Lung (tissue), 11 donors: ENCODE measurements at regions not wholly inside any gene's neighbourhood (a gene's known extent, or its start where the extent isn't known, plus 50 kb on each side); places are given as distances from the start of the nearest gene placed in this dataset.
A peak's percentile ranks its signal among the peaks of the same experiment; 100 is the strongest.

Experiments used
- ATAC-seq: fragments of 200-7000 bp; cut with Tn5 transposase; one replicate; pipeline ENCODE4 v1.9.1; 2020; ENCODE audit warnings: moderate number of reproducible peaks; ENCODE audit not compliant: insufficient read depth, low FRiP score
- DNase-seq, 3 donors: peaks; one replicate each; pipeline ENCODE4 v3.0.0-alpha.2; 2013 to 2017
- H3K27ac ChIP-seq, 2 donors: one replicate each; pipeline ENCODE4 v1.5.1; 2013; ENCODE audit warnings: mild to moderate bottlenecking in 2 of 2, moderate library complexity in 2 of 2, control low read depth in 1 of 2, inconsistent platforms in 1 of 2, low read depth in 1 of 2, low read length in 1 of 2
- H3K27me3 ChIP-seq, 3 donors: one replicate each; pipeline ENCODE4 v1.5.1; 2013; ENCODE audit warnings: low read length in 2 of 3; ENCODE audit not compliant: control insufficient read depth in 3 of 3, insufficient read depth in 3 of 3
- H3K36me3 ChIP-seq, 4 donors: one replicate each; pipeline ENCODE4 v1.5.1; 2013; ENCODE audit warnings: low read length in 4 of 4, mild to moderate bottlenecking in 1 of 4, moderate library complexity in 1 of 4; ENCODE audit not compliant: control insufficient read depth in 4 of 4, insufficient read depth in 4 of 4
- H3K4me1 ChIP-seq, 5 donors: one replicate each; pipeline ENCODE4 v1.5.1; 2013; ENCODE audit warnings: low read length in 5 of 5, mild to moderate bottlenecking in 2 of 5, moderate library complexity in 1 of 5; ENCODE audit not compliant: control insufficient read depth in 5 of 5, insufficient read depth in 5 of 5
- H3K4me3 ChIP-seq: one replicate; pipeline ENCODE4 v1.5.1; 2013; ENCODE audit warnings: mild to moderate bottlenecking, control low read depth, moderate library complexity
- H3K9ac ChIP-seq, 2 donors: one replicate each; pipeline ENCODE4 v1.5.1; 2013; ENCODE audit warnings: low read length in 2 of 2, control low read depth in 1 of 2; ENCODE audit not compliant: insufficient read depth in 1 of 2
- H3K9me3 ChIP-seq, 4 donors: one replicate each; pipeline ENCODE4 v1.5.1; 2013; ENCODE audit warnings: low read length in 3 of 4, mild to moderate bottlenecking in 1 of 4, moderate library complexity in 1 of 4; ENCODE audit not compliant: control insufficient read depth in 4 of 4, insufficient read depth in 3 of 4
- WGBS, 2 donors: extraction: QIAGEN DNeasy Blood & Tissue Kit; methylation state at CpG; one replicate each; pipeline ENCODE4 v1.1.7; 2013; 5-methylcytosine and 5-hydroxymethylcytosine counted together
- TF ChIP-seq, protein P1 (sequence below): IDR thresholded peaks from 2 replicates; pipeline ENCODE4 v1.5.1; 2012; ENCODE audit warnings: mild to moderate bottlenecking; ENCODE audit errors: control extremely low read depth, extremely low read depth
- donor health status: control.
- donor health status: control.
- donor health status: Bipolar disorder and iron deficiency.
- donor health status: healthy.
- donor health status: DM: yes; HTN: yes; CAD: no.

GRCh38 chr1:217021956-217022355 lies 298.7 kb upstream of the ESRRG start:
- peaks cover 0 to 14% (median 2%) of the 10 kb centered on the region in 5 donors for H3K4me1 ChIP-seq
- WGBS, 2 donors, result 75 to 85% methylated on average over 2 of the region's 2 CpGs
- no peak overlapping the region for H3K4me3 ChIP-seq
- TF ChIP-seq, protein P1, sequence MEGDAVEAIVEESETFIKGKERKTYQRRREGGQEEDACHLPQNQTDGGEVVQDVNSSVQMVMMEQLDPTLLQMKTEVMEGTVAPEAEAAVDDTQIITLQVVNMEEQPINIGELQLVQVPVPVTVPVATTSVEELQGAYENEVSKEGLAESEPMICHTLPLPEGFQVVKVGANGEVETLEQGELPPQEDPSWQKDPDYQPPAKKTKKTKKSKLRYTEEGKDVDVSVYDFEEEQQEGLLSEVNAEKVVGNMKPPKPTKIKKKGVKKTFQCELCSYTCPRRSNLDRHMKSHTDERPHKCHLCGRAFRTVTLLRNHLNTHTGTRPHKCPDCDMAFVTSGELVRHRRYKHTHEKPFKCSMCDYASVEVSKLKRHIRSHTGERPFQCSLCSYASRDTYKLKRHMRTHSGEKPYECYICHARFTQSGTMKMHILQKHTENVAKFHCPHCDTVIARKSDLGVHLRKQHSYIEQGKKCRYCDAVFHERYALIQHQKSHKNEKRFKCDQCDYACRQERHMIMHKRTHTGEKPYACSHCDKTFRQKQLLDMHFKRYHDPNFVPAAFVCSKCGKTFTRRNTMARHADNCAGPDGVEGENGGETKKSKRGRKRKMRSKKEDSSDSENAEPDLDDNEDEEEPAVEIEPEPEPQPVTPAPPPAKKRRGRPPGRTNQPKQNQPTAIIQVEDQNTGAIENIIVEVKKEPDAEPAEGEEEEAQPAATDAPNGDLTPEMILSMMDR, result no peak
- H3K9ac ChIP-seq, result no peak overlapping the region
- peak in 2 of 3 donors; percentile 69 to 75 for DNase-seq
- H3K36me3 ChIP-seq, result no peaks in the 10 kb centered on the region
- no peak for ATAC-seq
- H3K27me3 ChIP-seq, result no peaks in the 10 kb centered on the region
- peaks cover 0 to 1% (median 0%) of the 10 kb centered on the region in 4 donors for H3K9me3 ChIP-seq
- H3K27ac ChIP-seq, result no peak overlapping the region

GRCh38 chr1:217021400-217021799 lies 298.2 kb upstream of the ESRRG start:
- no peak overlapping the region for H3K4me3 ChIP-seq
- ATAC-seq, result no peak
- WGBS, 2 donors, result 40 to 46% methylated on average over 2 of the region's 2 CpGs
- no peaks in the 10 kb centered on the region for H3K36me3 ChIP-seq
- no peak overlapping the region for H3K9ac ChIP-seq
- DNase-seq, result peak in 1 of 3 donors; percentile 32
- H3K27me3 ChIP-seq, result no peaks in the 10 kb centered on the region
- TF ChIP-seq, protein P1, result no peak
- peaks cover 0 to 1% (median 0%) of the 10 kb centered on the region in 4 donors for H3K9me3 ChIP-seq
- no peak overlapping the region for H3K27ac ChIP-seq
- H3K4me1 ChIP-seq, result peaks cover 0 to 14% (median 2%) of the 10 kb centered on the region in 5 donors

DNA sequence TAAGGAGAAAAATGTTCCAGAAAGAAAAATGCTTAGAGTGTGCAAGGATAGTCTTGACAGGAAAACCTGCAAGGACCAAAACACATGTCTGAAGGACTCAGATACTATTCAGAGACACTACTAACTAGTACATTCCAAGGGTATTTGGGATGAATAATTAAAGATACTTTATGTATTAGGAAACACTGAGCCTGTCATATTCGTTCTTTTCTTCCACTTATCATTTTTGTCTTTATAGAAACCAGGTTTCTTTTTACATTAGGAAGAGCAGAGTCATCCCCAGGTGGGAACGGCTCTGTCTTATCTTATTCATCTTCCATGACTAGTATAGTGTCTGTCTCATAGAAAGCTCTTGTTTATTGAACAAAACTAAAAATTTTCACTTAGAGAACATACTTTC lies 296.2 kb upstream of the ESRRG start:
- Histone ChIP-seq H3K27ac (no peak overlapping the region), H3K36me3 (no peaks in the 10 kb centered on the region), H3K4me3 (no peak overlapping the region), H3K27me3 (no peaks in the 10 kb centered on the region), H3K9ac (no peak overlapping the region), H3K4me1 (peaks cover 0 to 14% (median 2%) of the 10 kb centered on the region in 5 donors), H3K9me3 (peaks cover 0 to 1% (median 0%) of the 10 kb centered on the region in 4 donors)
- TF ChIP-seq, protein P1, result no peak
- DNase-seq, result no peak
- no peak for ATAC-seq
- 70 to 79% methylated on average over 2 of the region's 2 CpGs for WGBS, 2 donors

- DNase-seq (no peak), ATAC-seq (no peak)
- 82 to 86% methylated on average over 3 of the region's 3 CpGs for WGBS, 2 donors
- H3K27ac ChIP-seq, result no peak overlapping the region
- H3K9me3 ChIP-seq, result peaks cover 0 to 1% (median 0%) of the 10 kb centered on the region in 4 donors
- H3K27me3 ChIP-seq, result no peaks in the 10 kb centered on the region
- H3K4me1 ChIP-seq, result peaks cover 0 to 14% (median 4%) of the 10 kb centered on the region in 5 donors
- no peak overlapping the region for H3K4me3 ChIP-seq
- no peaks in the 10 kb centered on the region for H3K36me3 ChIP-seq
- no peak overlapping the region for H3K9ac ChIP-seq
- TF ChIP-seq, protein P1, result no peak
Measured at GRCh38 chr1:217018648-217019047, 295.4 kb upstream of the ESRRG start.
